ENCODE measurements at regions not wholly inside any gene's neighbourhood (a gene's known extent, or its start where the extent isn't known, plus 50 kb on each side); places are given as distances from the start of the nearest gene placed in this dataset.

- Histone ChIP-seq H3K4me3 (no peak overlapping the region), H3K27ac (no peak overlapping the region), H3K4me1 (no peaks in the 10 kb centered on the region), H3K27me3 (no peaks in the 10 kb centered on the region), H3K9me3 (peaks cover 0 to 3% (median 0%) of the 10 kb centered on the region in 4 donors), H3K36me3 (no peaks in the 10 kb centered on the region)
- 90 to 92% methylated on average over 5 of the region's 5 CpGs for WGBS, 2 donors
- TF ChIP-seq EP300 (IDR thresholded peaks at IDR 0.05) (no peak), POLR2A (IDR thresholded peaks at IDR 0.05) (no peak)
- TF ChIP-seq, protein P1, sequence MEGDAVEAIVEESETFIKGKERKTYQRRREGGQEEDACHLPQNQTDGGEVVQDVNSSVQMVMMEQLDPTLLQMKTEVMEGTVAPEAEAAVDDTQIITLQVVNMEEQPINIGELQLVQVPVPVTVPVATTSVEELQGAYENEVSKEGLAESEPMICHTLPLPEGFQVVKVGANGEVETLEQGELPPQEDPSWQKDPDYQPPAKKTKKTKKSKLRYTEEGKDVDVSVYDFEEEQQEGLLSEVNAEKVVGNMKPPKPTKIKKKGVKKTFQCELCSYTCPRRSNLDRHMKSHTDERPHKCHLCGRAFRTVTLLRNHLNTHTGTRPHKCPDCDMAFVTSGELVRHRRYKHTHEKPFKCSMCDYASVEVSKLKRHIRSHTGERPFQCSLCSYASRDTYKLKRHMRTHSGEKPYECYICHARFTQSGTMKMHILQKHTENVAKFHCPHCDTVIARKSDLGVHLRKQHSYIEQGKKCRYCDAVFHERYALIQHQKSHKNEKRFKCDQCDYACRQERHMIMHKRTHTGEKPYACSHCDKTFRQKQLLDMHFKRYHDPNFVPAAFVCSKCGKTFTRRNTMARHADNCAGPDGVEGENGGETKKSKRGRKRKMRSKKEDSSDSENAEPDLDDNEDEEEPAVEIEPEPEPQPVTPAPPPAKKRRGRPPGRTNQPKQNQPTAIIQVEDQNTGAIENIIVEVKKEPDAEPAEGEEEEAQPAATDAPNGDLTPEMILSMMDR (IDR thresholded peaks at IDR 0.05), result no peak
- DNase-seq (ENCODE audit: low spot score in 2 of 2), result no peak
Observed at GRCh38 chr2:108076527-108076926, 90.2 kb downstream of the SLC5A7 start.

DNA sequence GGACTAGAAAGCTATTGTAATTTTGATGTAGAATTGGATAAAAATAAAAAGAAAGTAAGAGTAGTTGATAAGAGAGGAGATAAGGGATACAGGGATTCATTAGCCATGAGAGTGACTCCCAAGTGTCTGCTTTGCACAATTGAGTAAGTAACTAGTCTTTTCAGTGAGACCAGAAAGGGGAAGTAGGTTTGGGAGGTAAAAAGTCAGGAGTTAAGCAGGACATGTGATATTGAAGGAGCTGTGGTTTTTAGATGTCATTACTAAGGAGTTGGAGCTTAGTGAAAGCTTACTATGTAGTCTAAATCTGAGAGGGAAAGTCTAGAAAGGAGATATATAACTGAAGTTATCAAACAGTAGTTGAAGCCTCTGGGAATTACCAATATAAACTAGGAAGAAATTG lies 93.4 kb downstream of the SLC5A7 start:
- Histone ChIP-seq H3K9me3 (peaks cover 0 to 3% (median 0%) of the 10 kb centered on the region in 4 donors), H3K27me3 (no peaks in the 10 kb centered on the region), H3K36me3 (no peaks in the 10 kb centered on the region), H3K4me1 (no peaks in the 10 kb centered on the region), H3K27ac (no peak overlapping the region), H3K4me3 (no peak overlapping the region)
- no peak for TF ChIP-seq EP300 (IDR thresholded peaks at IDR 0.05)
- TF ChIP-seq, protein P1 (IDR thresholded peaks at IDR 0.05), result no peak
- no peak for DNase-seq (ENCODE audit: low spot score in 2 of 2)

DNA sequence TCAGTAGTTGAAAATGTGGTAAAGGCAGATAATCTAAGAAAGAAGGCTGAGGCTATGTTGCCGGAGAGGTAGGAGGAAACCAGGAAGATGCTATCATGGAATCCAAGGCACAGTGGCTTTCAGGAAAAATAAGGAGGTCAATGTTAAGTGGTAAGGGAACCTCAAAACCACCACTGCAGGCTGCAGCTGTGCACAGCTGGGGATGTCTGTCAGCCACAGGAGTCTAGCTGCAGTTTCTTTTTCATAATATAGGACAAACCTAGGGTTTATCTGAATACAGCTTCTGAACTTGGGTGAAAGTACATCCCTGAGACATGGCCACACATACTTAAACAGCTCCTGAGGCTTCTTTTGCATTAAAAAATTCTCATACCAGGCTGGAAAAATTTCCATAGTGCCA lies 93.9 kb downstream of the SLC5A7 start:
- TF ChIP-seq POLR2A (IDR thresholded peaks at IDR 0.05), result no peak
- TF ChIP-seq, protein P1 (IDR thresholded peaks at IDR 0.05), result no peak
- TF ChIP-seq EP300 (IDR thresholded peaks at IDR 0.05), result no peak
- no peak overlapping the region for H3K4me3 ChIP-seq
- no peak for DNase-seq (ENCODE audit: low spot score in 2 of 2)
- no peaks in the 10 kb centered on the region for H3K4me1 ChIP-seq
- 77 to 81% methylated on average over 1 of the region's 1 CpG for WGBS, 2 donors
- peaks cover 0 to 3% (median 0%) of the 10 kb centered on the region in 4 donors for H3K9me3 ChIP-seq
- H3K27me3 ChIP-seq, result no peaks in the 10 kb centered on the region
- H3K27ac ChIP-seq, result no peak overlapping the region
- H3K36me3 ChIP-seq, result no peaks in the 10 kb centered on the region

DNA sequence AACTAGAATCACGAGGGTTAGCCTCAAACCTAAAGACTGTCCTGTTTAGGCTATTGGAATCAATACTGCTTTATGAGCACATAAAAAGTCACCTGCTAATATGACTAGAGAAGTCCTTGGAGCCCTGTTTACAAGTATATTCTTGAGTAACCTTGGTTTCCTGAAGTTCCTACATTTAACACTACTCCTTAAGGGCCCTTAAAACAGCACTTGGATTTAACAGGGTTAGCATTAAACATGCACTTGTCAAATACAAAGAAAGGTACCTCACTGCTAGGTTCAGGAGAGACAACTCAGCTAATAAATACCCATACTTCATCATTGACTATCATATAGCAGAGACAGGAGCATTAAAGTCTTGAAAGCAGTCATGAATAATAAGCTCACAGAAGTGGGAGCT lies 96.7 kb downstream of the SLC5A7 start:
- Histone ChIP-seq H3K4me1 (no peaks in the 10 kb centered on the region), H3K4me3 (no peak overlapping the region), H3K9me3 (peaks cover 0 to 3% (median 0%) of the 10 kb centered on the region in 4 donors), H3K27me3 (no peaks in the 10 kb centered on the region), H3K27ac (no peak overlapping the region), H3K36me3 (no peaks in the 10 kb centered on the region)
- WGBS, 2 donors, result 68 to 83% methylated on average over 1 of the region's 1 CpG
- TF ChIP-seq, protein P1 (IDR thresholded peaks at IDR 0.05), result no peak
- TF ChIP-seq EP300 (IDR thresholded peaks at IDR 0.05), result no peak
- TF ChIP-seq POLR2A (IDR thresholded peaks at IDR 0.05), result no peak
- no peak for DNase-seq (ENCODE audit: low spot score in 2 of 2)

- Histone ChIP-seq H3K27ac (no peak overlapping the region), H3K4me1 (no peaks in the 10 kb centered on the region), H3K36me3 (no peaks in the 10 kb centered on the region), H3K9me3 (peaks cover 0 to 8% (median 0%) of the 10 kb centered on the region in 4 donors), H3K27me3 (no peaks in the 10 kb centered on the region), H3K4me3 (no peak overlapping the region)
- WGBS, 2 donors, result 86% methylated on average over 3 of the region's 3 CpGs
- TF ChIP-seq POLR2A (IDR thresholded peaks at IDR 0.05), result no peak
- TF ChIP-seq, protein P1 (IDR thresholded peaks at IDR 0.05), result no peak
- TF ChIP-seq EP300 (IDR thresholded peaks at IDR 0.05), result no peak
- DNase-seq (ENCODE audit: low spot score in 2 of 2), result no peak
Observed at GRCh38 chr2:108084311-108084710, 98.0 kb downstream of the SLC5A7 start.

Data from tibial nerve (tissue), 4 donors.